Right hindlimb (tissue), 1 donor: ENCODE measurements at regions not wholly inside any gene's neighbourhood (a gene's known extent, or its start where the extent isn't known, plus 50 kb on each side); places are given as distances from the start of the nearest gene placed in this dataset.

Source experiments
- DNase-seq: peaks from one replicate; pipeline ENCODE4 v3.0.0-alpha.2; 2018

DNA sequence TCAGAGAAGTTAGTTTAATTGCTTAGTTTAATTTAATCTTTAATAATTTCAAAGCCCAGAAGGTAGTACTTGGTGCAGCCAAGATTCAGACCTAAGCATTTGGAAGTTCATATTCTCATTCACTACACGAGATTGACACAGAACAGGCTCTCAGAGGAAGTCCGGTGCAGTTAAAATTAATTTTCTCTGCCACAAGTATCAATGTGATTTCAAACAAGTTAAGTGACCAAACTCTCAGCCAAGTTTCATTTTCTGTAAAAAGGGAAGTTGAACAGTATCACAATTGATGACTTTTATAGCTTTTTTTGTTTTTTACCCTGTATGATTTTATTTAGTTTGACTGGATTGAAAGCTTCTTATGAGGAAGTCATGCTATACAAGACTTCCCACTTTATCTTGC lies 1494.9 kb upstream of the LRRTM3 start:
- no peak for DNase-seq

GRCh38 chr10:65470986-65471385 lies 1454.8 kb upstream of the LRRTM3 start:
- DNase-seq = no peak

DNA sequence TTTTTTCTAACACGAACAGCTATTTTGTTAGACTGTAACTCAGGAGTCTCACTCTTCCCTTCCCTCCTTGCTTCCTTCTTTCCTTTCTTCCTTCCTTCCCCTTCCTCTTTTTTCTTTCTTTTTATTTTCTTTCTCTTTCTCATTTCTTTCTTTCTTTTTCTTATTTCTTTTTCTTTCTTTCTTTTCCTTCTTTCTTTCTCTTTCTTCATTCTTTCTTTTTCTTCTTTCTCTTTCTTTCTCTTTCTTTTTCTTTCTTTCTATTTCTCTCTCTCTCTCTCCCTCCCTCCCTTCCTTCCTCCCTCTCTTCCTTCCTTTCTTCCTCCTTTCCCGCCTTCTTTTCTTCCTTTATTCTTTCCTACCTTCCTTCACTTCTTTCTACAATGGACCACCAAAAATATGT lies 1443.0 kb upstream of the LRRTM3 start:
- DNase-seq = no peak

DNA sequence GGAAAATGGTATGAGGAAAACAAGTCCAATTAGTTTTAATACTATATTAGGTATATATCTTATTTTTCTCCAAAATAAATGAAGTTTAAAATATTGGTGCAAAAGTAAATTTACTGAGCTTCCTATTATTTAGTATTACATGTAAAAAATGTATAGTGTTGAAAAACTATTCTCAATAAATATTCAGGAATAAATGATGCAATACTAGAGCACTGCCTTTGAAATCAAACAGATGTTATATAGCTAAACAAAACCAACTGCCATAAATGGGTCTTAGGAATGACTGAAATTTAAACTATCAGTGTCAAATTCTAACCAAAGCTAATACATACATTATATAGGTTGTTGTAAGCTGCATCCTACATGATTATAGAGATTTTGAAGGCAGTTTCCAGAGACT lies 1434.0 kb upstream of the LRRTM3 start:
- DNase-seq = no peak

DNA sequence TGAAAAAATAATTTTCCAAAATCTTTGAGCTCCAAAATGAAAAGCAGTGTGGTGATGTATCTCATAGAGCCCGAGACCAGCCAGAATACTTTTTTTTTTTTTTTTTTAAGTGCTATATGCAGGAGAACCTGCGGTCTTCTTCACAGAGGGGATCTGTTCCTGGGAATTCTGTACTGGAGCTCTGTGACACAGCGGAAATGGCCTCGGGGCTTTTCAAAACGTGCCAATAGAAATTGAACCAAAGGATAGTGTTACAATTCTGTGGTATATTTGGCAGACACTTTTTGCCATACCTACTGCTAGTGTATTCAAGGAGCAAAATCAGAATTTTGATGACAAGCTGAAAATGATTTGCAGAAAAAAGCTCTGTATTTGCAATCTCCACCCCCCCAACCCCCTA lies 1429.3 kb upstream of the LRRTM3 start:
- no peak for DNase-seq

DNA sequence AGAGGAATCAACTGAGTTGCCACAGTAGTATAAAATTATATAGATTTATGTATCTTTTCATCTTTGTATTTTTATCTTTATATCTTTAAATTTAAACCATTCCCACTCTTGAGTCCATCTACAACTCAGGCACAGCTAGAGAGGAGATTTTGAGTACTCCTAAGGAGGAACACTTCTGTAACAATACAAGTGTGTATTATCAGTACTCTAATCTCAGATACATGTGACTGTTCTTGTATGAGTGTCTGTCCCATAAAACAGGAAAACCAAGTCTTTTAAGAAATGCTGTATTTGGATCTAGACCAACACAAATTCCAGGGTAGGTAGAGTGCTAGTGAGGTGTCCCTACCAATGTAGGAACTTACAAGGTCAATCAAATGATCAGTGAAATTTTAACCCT lies 1428.0 kb upstream of the LRRTM3 start:
- no peak for DNase-seq

- no peak for DNase-seq
Observed at GRCh38 chr10:65500716-65501115, 1425.1 kb upstream of the LRRTM3 start.

- no peak for DNase-seq
Observed at GRCh38 chr10:65501259-65501658, 1424.6 kb upstream of the LRRTM3 start.

- no peak for DNase-seq
Observed at GRCh38 chr10:65518379-65518778, 1407.5 kb upstream of the LRRTM3 start.

DNA sequence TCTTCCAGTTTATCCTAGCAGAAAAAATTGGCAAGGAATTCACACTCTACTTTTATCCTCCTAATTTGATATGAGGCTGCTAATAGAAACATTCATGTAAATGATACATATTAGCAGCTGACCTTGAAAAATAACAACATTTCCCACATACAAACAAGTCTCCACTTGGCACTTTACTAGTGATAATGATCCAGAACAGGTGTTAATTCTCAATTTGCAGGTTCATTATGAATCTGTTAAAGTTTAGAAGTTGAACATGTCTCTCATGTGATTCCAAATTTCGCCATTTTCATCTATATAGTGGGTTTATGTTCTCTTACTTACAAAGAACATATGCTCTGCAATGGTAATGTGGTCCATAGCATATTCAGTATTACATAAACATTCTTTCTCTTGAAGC lies 1396.8 kb upstream of the LRRTM3 start:
- no peak for DNase-seq

GRCh38 chr10:65531545-65531944 lies 1394.3 kb upstream of the LRRTM3 start:
- DNase-seq = no peak

DNA sequence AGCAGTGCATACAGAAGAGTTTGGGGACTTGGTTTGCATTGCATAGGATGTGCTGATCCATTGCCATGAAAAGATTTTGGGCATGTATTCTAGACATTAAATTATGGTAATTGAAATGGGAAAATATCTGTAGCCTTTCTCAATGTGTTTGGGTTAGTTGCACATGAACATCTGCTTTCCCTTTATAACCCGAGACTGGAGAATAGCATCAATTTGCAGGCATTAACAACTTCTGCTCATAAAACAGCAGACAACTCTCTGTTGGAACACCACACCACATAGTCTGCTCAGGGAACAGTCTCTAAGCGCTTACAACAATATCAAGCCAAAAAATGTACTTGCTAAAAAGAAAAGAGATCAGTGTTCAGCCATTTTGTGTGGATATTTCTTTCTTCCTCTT lies 1391.1 kb upstream of the LRRTM3 start:
- no peak for DNase-seq

GRCh38 chr10:65544756-65545155 lies 1381.1 kb upstream of the LRRTM3 start:
- DNase-seq = no peak

GRCh38 chr10:65548001-65548400 lies 1377.8 kb upstream of the LRRTM3 start:
- no peak for DNase-seq

DNA sequence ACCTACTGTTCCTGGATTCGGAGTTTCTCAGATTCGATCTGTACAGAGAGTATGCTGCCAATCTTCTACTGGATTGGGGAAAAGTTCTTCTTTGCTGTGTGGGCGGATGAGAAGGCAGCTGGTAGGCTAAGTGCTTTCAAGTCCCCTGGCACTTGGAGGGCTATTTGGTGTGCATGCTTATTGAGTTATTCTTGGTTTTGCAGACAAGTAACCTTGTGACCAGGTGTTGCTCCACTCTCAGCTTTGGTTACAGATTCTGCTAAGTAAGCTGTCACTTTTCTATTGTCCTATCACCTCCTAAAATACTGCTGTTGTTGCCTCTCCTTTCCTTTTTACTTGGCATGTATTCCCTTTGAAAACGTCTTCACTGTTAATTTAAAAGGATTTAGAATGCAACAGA lies 1375.1 kb upstream of the LRRTM3 start:
- DNase-seq = no peak

DNA sequence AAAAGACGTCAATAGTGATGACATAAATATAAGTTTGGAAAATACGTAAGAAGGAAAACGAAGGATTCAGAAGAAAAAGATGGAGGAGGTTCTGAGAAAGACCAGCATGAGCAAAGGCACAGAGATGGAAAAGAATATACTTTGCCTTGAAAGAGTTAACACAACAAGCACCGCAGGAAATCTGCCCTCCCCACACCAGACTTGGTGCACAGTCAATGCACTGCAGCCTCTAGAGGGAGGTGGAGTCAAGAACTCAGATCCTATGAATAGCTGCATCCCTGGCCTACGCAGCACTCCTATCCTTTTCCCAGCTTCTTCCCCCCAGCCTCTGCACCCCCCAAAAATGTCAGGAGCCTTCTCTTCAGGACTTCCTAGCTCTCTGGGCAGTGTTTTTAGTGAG lies 1370.6 kb upstream of the LRRTM3 start:
- DNase-seq = no peak

- no peak for DNase-seq
Observed at GRCh38 chr10:65556006-65556405, 1369.8 kb upstream of the LRRTM3 start.

GRCh38 chr10:65559369-65559768 lies 1366.5 kb upstream of the LRRTM3 start:
- DNase-seq = no peak

DNA sequence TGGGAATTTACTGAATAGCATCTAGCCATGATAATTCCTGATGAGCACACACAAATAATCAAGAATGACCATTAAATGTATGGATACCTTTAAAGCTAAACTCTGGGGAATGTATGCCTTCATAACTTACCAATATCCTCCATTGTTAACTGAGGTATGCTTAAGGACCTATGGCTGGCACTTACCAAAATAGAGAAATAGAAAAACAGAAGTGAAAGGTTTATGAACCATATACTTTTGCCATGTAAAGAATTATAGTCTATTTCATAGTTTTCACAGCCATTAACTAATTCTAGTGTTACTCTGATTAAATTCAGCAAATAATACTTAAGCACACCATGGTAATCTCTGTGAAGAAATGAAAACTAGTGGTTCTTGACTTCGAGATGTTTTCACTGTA lies 1360.6 kb upstream of the LRRTM3 start:
- no peak for DNase-seq

GRCh38 chr10:65566906-65567305 lies 1358.9 kb upstream of the LRRTM3 start:
- DNase-seq = no peak

GRCh38 chr10:65570143-65571010 lies 1355.5 kb upstream of the LRRTM3 start:
- peak; percentile 71 for DNase-seq

DNA sequence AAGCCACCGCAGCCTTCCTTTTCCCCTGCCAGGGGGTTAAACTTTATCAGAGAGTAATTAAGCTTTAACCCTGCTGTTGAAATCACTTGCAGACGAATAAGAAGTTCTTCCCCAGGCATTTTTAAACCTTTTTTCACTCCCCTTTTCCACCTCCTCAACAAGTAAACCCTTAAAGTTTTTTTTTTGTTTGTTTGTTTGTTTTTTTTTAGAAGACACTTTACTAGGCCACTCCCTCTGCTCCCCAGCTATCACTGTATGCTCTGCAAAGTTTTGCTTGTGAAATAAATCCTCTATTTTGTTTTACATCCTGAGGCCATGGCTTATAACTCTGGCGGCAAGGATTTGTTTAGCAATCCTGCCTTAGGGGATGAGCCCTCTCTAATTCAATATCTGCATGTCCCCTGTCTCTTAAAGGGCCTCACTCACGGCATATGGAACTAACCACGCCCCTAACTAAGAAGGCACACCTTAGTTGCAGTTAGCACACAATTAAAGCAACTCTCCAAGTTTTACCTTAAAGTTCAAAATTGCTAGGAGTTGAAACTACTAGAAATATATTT lies 1354.7 kb upstream of the LRRTM3 start:
- DNase-seq = no peak

- no peak for DNase-seq
Observed at GRCh38 chr10:65581426-65582026, 1344.3 kb upstream of the LRRTM3 start.

DNA sequence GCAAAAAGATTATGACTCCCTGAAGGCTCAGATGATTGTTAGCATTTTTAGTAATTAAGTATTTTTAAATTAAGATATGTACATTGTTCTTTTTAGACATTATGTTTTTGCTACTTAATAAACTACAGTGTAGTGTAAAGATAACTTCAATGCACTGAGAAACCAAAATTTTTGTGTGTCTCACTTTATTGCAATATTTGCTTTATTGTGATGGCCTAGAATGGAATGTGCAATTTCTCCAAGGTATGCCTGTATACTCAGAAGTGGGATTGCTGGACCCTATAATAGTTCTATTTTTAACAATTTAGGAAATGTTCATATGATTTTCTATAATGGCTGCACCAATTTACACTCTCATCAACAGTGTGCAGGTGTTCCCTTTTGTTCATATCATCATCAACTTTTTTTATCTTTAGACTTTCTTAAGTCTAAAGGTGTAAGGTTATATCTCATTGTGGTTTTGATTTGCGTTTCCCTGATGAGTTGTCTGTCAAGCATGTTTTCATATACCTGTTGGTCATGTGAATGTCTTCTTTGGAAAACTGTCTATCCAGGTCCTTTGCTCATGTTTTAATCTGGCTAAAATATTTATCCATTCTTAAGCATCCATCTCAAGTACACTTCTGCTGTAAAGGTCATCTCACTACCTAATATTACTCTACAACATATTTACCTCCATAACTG lies 1323.5 kb upstream of the LRRTM3 start:
- DNase-seq = no peak
